ENCODE measurements at regions not wholly inside any gene's neighbourhood (a gene's known extent, or its start where the extent isn't known, plus 50 kb on each side); places are given as distances from the start of the nearest gene placed in this dataset.
"Not testable (repeated sequence)": the region's sequence is repeated elsewhere in the genome, so short reads cannot be mapped to it uniquely, and the experiment has no call there.

GRCh38 chr4:4004036-4004435, 222.7 kb downstream of the OTOP1 start:
- not testable (repeated sequence) for TF ChIP-seq CTCF (IDR thresholded peaks at IDR 0.05; ENCODE audit: low read depth, low read length); EZH2phosphoT487 (IDR thresholded peaks at IDR 0.05; ENCODE audit: low read depth)

Data from OCI-LY3 (cell line).